Natural killer cell (primary cell): ENCODE measurements at regions not wholly inside any gene's neighbourhood (a gene's known extent, or its start where the extent isn't known, plus 50 kb on each side); places are given as distances from the start of the nearest gene placed in this dataset.

ENCODE experiments used
- ATAC-seq, 3 donors: fragments of 150-1000 bp in 2 of 3; fragments of 200-7000 bp in 1 of 3; cut with Tn5 transposase; 1 replicate in 1 of 3; 2 replicates in 2 of 3; pipeline ENCODE4 v1.10.0; 2021; ENCODE audit warnings: mild to moderate bottlenecking in 2 of 3, moderate library complexity in 2 of 3
- DNase-seq, 2 donors: peaks; one replicate each; pipeline versions ENCODE4 v3.0.0 to v3.0.0-alpha.2; 2013 to 2021; ENCODE audit warnings: mixed read lengths in 1 of 2
- H3K27ac ChIP-seq: one replicate; pipeline ENCODE4 v1.5.1; 2013; ENCODE audit warnings: mild to moderate bottlenecking, low read length
- H3K27me3 ChIP-seq: one replicate; pipeline ENCODE4 v1.6.1; 2013; ENCODE audit warnings: low read length; ENCODE audit not compliant: control insufficient read depth, insufficient read depth
- H3K36me3 ChIP-seq: one replicate; pipeline ENCODE4 v1.6.1; 2013; ENCODE audit warnings: low read length; ENCODE audit not compliant: control insufficient read depth, insufficient read depth
- H3K4me1 ChIP-seq: one replicate; pipeline ENCODE4 v1.6.1; 2013; ENCODE audit warnings: low read length; ENCODE audit not compliant: control insufficient read depth, insufficient read depth
- H3K4me3 ChIP-seq: one replicate; pipeline ENCODE4 v1.5.1; 2013; ENCODE audit warnings: low read length
- H3K9me3 ChIP-seq: one replicate; pipeline ENCODE4 v1.6.1; 2013; ENCODE audit warnings: low read length; ENCODE audit not compliant: control insufficient read depth, insufficient read depth
- H3K27ac Mint-ChIP-seq, 2 donors: one replicate each; pipeline ENCODE4 v1.8.0; 2022; ENCODE audit warnings: mild to moderate bottlenecking in 2 of 2, mixed read lengths in 2 of 2, moderate library complexity in 1 of 2
- H3K27me3 Mint-ChIP-seq, 2 donors: one replicate each; pipeline ENCODE4 v1.8.0; 2022; ENCODE audit warnings: low read depth in 2 of 2, mixed read lengths in 2 of 2
- H3K36me3 Mint-ChIP-seq: one replicate; pipeline ENCODE4 v1.8.0; 2022; ENCODE audit warnings: mixed read lengths
- H3K4me1 Mint-ChIP-seq, 2 donors: one replicate each; pipeline ENCODE4 v1.8.0; 2022; ENCODE audit warnings: mixed read lengths in 2 of 2
- H3K4me3 Mint-ChIP-seq: one replicate; pipeline ENCODE4 v1.8.0; 2022; ENCODE audit warnings: mild to moderate bottlenecking, moderate library complexity, mixed read lengths
- H3K9me3 Mint-ChIP-seq, 2 donors: one replicate each; pipeline ENCODE4 v1.8.0; 2022; ENCODE audit warnings: mixed read lengths in 2 of 2
- WGBS: methylation state at CpG from one replicate; pipeline ENCODE4 v1.1.7; 2013; ENCODE audit warnings: missing lambda C conversion rate; ENCODE audit not compliant: insufficient coverage; 5-methylcytosine and 5-hydroxymethylcytosine counted together
- intact Hi-C: fragments of 100-400 bp; cut with micrococcal nuclease; formaldehyde crosslinking; loops from one replicate; pipeline ENCODE4 v1.14.2; 2022
- TF ChIP-seq, protein P1 (sequence below): fragments of 200-600 bp; IDR thresholded peaks from one replicate; pipeline ENCODE4 v1.8.0; 2022; ENCODE audit warnings: antibody characterized with exemption

DNA sequence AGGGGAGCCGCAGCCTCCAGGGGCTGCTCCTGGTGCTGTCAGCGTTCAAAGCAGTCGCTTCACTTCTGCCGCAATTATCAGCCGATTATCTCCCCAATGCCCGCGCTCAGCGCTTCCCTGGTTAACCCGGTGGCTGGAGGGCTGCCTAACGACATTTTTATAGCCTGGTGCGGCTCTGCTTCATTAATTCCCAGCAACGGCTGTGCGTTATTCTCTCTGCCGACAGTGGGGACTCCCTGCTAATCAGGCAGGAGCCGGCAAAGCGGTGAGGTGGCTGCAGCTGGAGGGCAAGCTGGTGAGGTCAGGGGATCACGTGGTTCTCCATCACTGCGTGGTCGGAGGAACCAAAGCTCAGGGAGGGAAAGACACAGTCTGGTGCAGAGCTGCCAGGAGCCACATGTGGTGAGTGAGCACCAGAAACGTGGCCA, 62.9 kb downstream of the GLRX5 start:
- peaks cover 8% of the 10 kb centered on the region for H3K27me3 ChIP-seq
- intact Hi-C loops = no loop called here
- H3K27ac ChIP-seq = no peak overlapping the region
- H3K9me3 ChIP-seq = no peaks in the 10 kb centered on the region
- Mint-ChIP-seq H3K4me3 (no peak overlapping the region), H3K4me1 (no peaks in the 10 kb centered on the region), H3K36me3 (no peaks in the 10 kb centered on the region), H3K9me3 (no peaks in the 10 kb centered on the region), H3K27me3 (peaks cover 9 to 16% of the 10 kb centered on the region in 2 donors), H3K27ac (no peak overlapping the region)
- no peaks in the 10 kb centered on the region for H3K36me3 ChIP-seq
- H3K4me3 ChIP-seq = no peak overlapping the region
- TF ChIP-seq, protein P1, sequence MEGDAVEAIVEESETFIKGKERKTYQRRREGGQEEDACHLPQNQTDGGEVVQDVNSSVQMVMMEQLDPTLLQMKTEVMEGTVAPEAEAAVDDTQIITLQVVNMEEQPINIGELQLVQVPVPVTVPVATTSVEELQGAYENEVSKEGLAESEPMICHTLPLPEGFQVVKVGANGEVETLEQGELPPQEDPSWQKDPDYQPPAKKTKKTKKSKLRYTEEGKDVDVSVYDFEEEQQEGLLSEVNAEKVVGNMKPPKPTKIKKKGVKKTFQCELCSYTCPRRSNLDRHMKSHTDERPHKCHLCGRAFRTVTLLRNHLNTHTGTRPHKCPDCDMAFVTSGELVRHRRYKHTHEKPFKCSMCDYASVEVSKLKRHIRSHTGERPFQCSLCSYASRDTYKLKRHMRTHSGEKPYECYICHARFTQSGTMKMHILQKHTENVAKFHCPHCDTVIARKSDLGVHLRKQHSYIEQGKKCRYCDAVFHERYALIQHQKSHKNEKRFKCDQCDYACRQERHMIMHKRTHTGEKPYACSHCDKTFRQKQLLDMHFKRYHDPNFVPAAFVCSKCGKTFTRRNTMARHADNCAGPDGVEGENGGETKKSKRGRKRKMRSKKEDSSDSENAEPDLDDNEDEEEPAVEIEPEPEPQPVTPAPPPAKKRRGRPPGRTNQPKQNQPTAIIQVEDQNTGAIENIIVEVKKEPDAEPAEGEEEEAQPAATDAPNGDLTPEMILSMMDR = no peak
- no peak for DNase-seq
- ATAC-seq = no peak
- H3K4me1 ChIP-seq = no peaks in the 10 kb centered on the region
- 16% methylated on average over 20 of the region's 20 CpGs for WGBS

DNA sequence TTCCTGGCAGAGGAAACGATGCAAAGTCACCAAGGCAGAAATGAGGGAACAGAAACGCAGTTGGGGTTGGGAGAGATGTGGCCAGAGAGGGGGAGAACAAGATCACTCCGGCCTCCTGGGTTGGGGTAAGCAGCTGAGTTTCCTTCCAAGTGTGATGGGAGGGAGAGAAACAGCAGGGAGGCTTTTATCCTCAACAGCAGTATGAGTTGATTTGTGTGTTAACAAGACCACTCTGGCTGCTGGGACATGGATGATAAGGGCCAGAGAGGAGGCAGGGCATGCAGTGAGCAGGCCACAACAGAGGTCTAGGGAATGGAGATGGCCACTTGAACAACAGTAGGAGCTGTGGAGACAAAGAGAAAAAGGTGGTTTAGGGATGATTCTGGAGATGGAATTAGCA, 66.8 kb downstream of the GLRX5 start:
- DNase-seq = no peak
- 24% methylated on average over 3 of the region's 3 CpGs for WGBS

DNA sequence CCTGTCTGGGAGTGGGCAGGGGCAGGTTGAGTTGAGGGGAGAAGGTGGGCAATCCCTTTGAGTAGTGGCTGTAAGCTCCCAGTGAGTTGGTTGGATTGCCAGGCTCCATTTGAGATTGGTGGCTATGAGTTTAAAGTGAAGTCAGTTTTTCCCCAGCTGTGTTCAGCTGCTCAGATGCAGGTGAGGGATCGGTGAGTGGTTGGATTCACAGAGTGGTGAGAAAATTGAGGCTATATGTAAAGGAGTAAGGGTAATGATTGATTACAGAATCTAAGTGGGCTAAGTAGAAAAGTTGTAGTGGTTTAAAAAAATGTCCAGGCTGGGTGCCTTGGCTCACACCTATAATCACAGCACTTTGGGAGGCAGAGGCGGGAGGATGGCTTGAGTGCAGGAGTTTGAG, 68.6 kb downstream of the GLRX5 start:
- H3K4me3 Mint-ChIP-seq = no peak overlapping the region
- H3K27ac ChIP-seq = no peak overlapping the region
- no peaks in the 10 kb centered on the region for H3K4me1 Mint-ChIP-seq
- H3K9me3 ChIP-seq = no peaks in the 10 kb centered on the region
- TF ChIP-seq, protein P1 = no peak
- H3K36me3 ChIP-seq = no peaks in the 10 kb centered on the region
- 79% methylated on average over 2 of the region's 2 CpGs for WGBS
- no peak overlapping the region for H3K27ac Mint-ChIP-seq
- peaks cover 11 to 21% of the 10 kb centered on the region in 2 donors for H3K27me3 Mint-ChIP-seq
- intact Hi-C loops = no loop called here
- ATAC-seq (no peak), DNase-seq (no peak)
- no peak overlapping the region for H3K4me3 ChIP-seq
- H3K36me3 Mint-ChIP-seq = no peaks in the 10 kb centered on the region
- no peaks in the 10 kb centered on the region for H3K9me3 Mint-ChIP-seq
- H3K27me3 ChIP-seq = peaks cover 2% of the 10 kb centered on the region
- H3K4me1 ChIP-seq = no peaks in the 10 kb centered on the region

More for the DNA sequence above, 66.8 kb downstream of the GLRX5 start:
- no peaks in the 10 kb centered on the region for H3K36me3 ChIP-seq
- no peaks in the 10 kb centered on the region for H3K9me3 ChIP-seq
- Mint-ChIP-seq H3K9me3 (no peaks in the 10 kb centered on the region), H3K4me1 (no peaks in the 10 kb centered on the region), H3K27ac (no peak overlapping the region), H3K27me3 (peaks cover 16 to 21% of the 10 kb centered on the region in 2 donors), H3K36me3 (no peaks in the 10 kb centered on the region), H3K4me3 (no peak overlapping the region)
- no peak overlapping the region for H3K4me3 ChIP-seq
- TF ChIP-seq, protein P1 = no peak
- no peaks in the 10 kb centered on the region for H3K4me1 ChIP-seq
- H3K27ac ChIP-seq = no peak overlapping the region
- intact Hi-C loops = no loop called here
- H3K27me3 ChIP-seq = peaks cover 8% of the 10 kb centered on the region
- no peak for ATAC-seq

GRCh38 chr14:95606266-95606665, 71.4 kb downstream of the GLRX5 start:
- peaks cover 13 to 33% of the 10 kb centered on the region in 2 donors for H3K27me3 Mint-ChIP-seq
- H3K4me1 Mint-ChIP-seq = no peaks in the 10 kb centered on the region
- H3K4me3 Mint-ChIP-seq = no peak overlapping the region
- no peak overlapping the region for H3K27ac ChIP-seq
- TF ChIP-seq, protein P1 = no peak
- DNase-seq (no peak), ATAC-seq (no peak)
- H3K36me3 Mint-ChIP-seq = no peaks in the 10 kb centered on the region
- no peaks in the 10 kb centered on the region for H3K9me3 Mint-ChIP-seq
- intact Hi-C loops = no loop called here
- H3K4me1 ChIP-seq = no peaks in the 10 kb centered on the region
- no peaks in the 10 kb centered on the region for H3K9me3 ChIP-seq
- no peaks in the 10 kb centered on the region for H3K36me3 ChIP-seq
- H3K4me3 ChIP-seq = no peak overlapping the region
- H3K27ac Mint-ChIP-seq = no peak overlapping the region
- WGBS = 96% methylated on average over 2 of the region's 2 CpGs
- H3K27me3 ChIP-seq = no peaks in the 10 kb centered on the region
